HepG2 (cell line): ENCODE measurements at regions not wholly inside any gene's neighbourhood (a gene's known extent, or its start where the extent isn't known, plus 50 kb on each side); places are given as distances from the start of the nearest gene placed in this dataset.

Source experiments
- CTCF ChIP-seq: sonication (generic); formaldehyde crosslinking; IDR thresholded peaks from 2 replicates; pipeline ENCODE4 v1.5.0; 2020; ENCODE audit warnings: mild to moderate bottlenecking, missing genetic modification reagents, moderate library complexity
- EP300 ChIP-seq, 3 experiments: sonication (generic) in 1 of 3; formaldehyde crosslinking in 1 of 3; IDR thresholded peaks; 2 replicates each; pipeline versions ENCODE4 v1.5.1 to v1.6.1; 2011 to 2020; ENCODE audit warnings: low read depth in 2 of 3, low read length in 2 of 3, borderline replicate concordance in 1 of 3, improper control_type of control experiment in 1 of 3, mild to moderate bottlenecking in 1 of 3, missing genetic modification reagents in 1 of 3, moderate library complexity in 1 of 3
- POLR2A ChIP-seq, 2 experiments: IDR thresholded peaks; 2 replicates each; pipeline ENCODE4 v1.6.1; 2011; ENCODE audit warnings: low read depth in 2 of 2, low read length in 2 of 2, mild to moderate bottlenecking in 1 of 2, moderate library complexity in 1 of 2; ENCODE audit not compliant: insufficient read depth in 1 of 2
- ZNF740 ChIP-seq: sonication (generic); formaldehyde crosslinking; IDR thresholded peaks from 2 replicates; pipeline ENCODE4 v1.4.0; 2020; ENCODE audit warnings: missing genetic modification reagents
- ZZZ3 ChIP-seq: sonication (generic); formaldehyde crosslinking; IDR thresholded peaks from 2 replicates; pipeline ENCODE4 v1.4.0; 2020; ENCODE audit warnings: missing genetic modification reagents, mild to moderate bottlenecking, borderline replicate concordance

- TF ChIP-seq ZZZ3, result no peak
- no peak for TF ChIP-seq CTCF (CRISPR knock-in tag)
- no peak for TF ChIP-seq ZNF740
- TF ChIP-seq EP300 (IDR thresholded peaks at IDR 0.05; ENCODE audit: low read depth in 2 of 2, low read length in 2 of 2), result no peak
- no peak for TF ChIP-seq EP300 (CRISPR knock-in tag; IDR thresholded peaks at IDR 0.05; ENCODE audit: borderline replicate concordance)
- no peak for TF ChIP-seq POLR2A (IDR thresholded peaks at IDR 0.05; ENCODE audit: insufficient read depth in 1 of 2, low read depth in 2 of 2, low read length in 2 of 2)
Observed at GRCh38 chr9:135210676-135211523, 123.4 kb downstream of the OLFM1 start.
